HepG2 (cell line): ENCODE measurements at regions not wholly inside any gene's neighbourhood (a gene's known extent, or its start where the extent isn't known, plus 50 kb on each side); places are given as distances from the start of the nearest gene placed in this dataset.

Source experiments
- ATAC-seq: fragments of 200-7000 bp; cut with Tn5 transposase; 3 replicates; pipeline ENCODE4 v1.9.1; 2020; ENCODE audit warnings: mild to moderate bottlenecking, moderate library complexity
- BruUV-seq: library from RNA; stranded (reverse); fragments of 400-500 nt; replicated peaks from 2 replicates; lab custom pipeline; 2021; lab: Mats Ljungman, UMichigan
- CTCF ChIA-PET: fragments of 300-600 bp; formaldehyde crosslinking; extraction: SDS; loops from one replicate; lab custom pipeline; 2021; ENCODE audit warnings: low total read pairs, inconsistent platforms, low intra/inter-chr PET ratio; lab: Yijun Ruan, JAX
- POLR2A ChIA-PET: fragments of 350-600 bp; sonication (Branson Sonifier 250); formaldehyde crosslinking; loops from one replicate; lab custom pipeline; 2020; ENCODE audit warnings: antibody characterized with exemption, inconsistent platforms; lab: Yijun Ruan, JAX
- DNase-seq: peaks from one replicate; pipeline ENCODE4 v3.0.0-alpha.2; 2015; ENCODE audit warnings: low spot score
- FAIRE-seq: peaks from 3 replicates; lab custom pipeline; 2011; peaks lifted over from hg19 to GRCh38; lab: Jason Lieb, UNC
- H2AFZ ChIP-seq: one replicate; pipeline ENCODE4 v1.6.1; 2011; ENCODE audit warnings: low read length, inconsistent platforms
- H3K27ac ChIP-seq: fragments of 300-600 bp; 3 replicates; pipeline ENCODE4 v1.8.0; 2011; ENCODE audit warnings: mixed run types, mild to moderate bottlenecking, mixed read lengths, low read length, inconsistent platforms; ENCODE audit not compliant: insufficient read depth; ENCODE audit errors: extremely low read length
- H3K27me3 ChIP-seq, 2 experiments: fragments of 200-600 bp in 1 of 2; 2 replicates in 1 of 2; 3 replicates in 1 of 2; pipeline versions ENCODE4 v1.6.0 to v1.8.0; 2011; ENCODE audit warnings: low read length in 2 of 2, mild to moderate bottlenecking in 2 of 2, moderate library complexity in 2 of 2, inconsistent platforms in 1 of 2; ENCODE audit not compliant: insufficient read depth in 2 of 2, control insufficient read depth in 1 of 2
- H3K36me3 ChIP-seq, 2 experiments: fragments of 200-600 bp in 1 of 2; replicated peaks in 1 of 2; 2 replicates in 1 of 2; 3 replicates in 1 of 2; pipeline versions ENCODE4 v1.5.1 to v1.8.0; 2011; ENCODE audit warnings: low read length in 2 of 2, inconsistent platforms in 1 of 2; ENCODE audit not compliant: insufficient read depth in 2 of 2, control insufficient read depth in 1 of 2
- H3K4me1 ChIP-seq: 2 replicates; pipeline ENCODE4 v1.5.1; 2012; ENCODE audit warnings: low read length, inconsistent platforms; ENCODE audit not compliant: insufficient read depth
- H3K4me2 ChIP-seq: 2 replicates; pipeline ENCODE4 v1.6.0; 2011; ENCODE audit warnings: low read depth, low read length, inconsistent platforms
- H3K4me3 ChIP-seq, 3 experiments: fragments of 200-600 bp in 1 of 3; sonication (generic), shearing (Covaris generic) in 1 of 3; replicated peaks in 1 of 3; 2 replicates each; pipeline ENCODE4 v1.5.1; 2011 to 2016; ENCODE audit warnings: low read length in 3 of 3, inconsistent platforms in 2 of 3, low read depth in 2 of 3, mild to moderate bottlenecking in 2 of 3, control low read depth in 1 of 3, mixed read lengths in 1 of 3; ENCODE audit not compliant: insufficient read depth in 1 of 3
- H3K79me2 ChIP-seq: one replicate; pipeline ENCODE4 v1.6.1; 2011; ENCODE audit warnings: low read length, inconsistent platforms; ENCODE audit not compliant: insufficient read depth
- H3K9ac ChIP-seq: 2 replicates; pipeline ENCODE4 v1.6.0; 2011; ENCODE audit warnings: mild to moderate bottlenecking, low read depth, low read length, inconsistent platforms; ENCODE audit not compliant: insufficient read depth
- H3K9me3 ChIP-seq: 2 replicates; pipeline ENCODE4 v1.5.1; 2012; ENCODE audit warnings: mild to moderate bottlenecking, low read length
- H4K20me1 ChIP-seq: 2 replicates; pipeline ENCODE4 v1.6.0; 2011; ENCODE audit warnings: inconsistent platforms, mild to moderate bottlenecking, low read length, moderate library complexity; ENCODE audit not compliant: insufficient read depth
- CHCHD3 ChIP-seq: sonication (generic); formaldehyde crosslinking; IDR thresholded peaks from 2 replicates; pipeline ENCODE4 v1.8.0; 2022; ENCODE audit warnings: mild to moderate bottlenecking, missing genetic modification reagents, moderate library complexity
- HMG20B ChIP-seq: conservative IDR thresholded peaks from 2 replicates; pipeline ENCODE4 v1.6.1; 2016; ENCODE audit warnings: missing genetic modification reagents, missing compliant biosample characterization
- KAT7 ChIP-seq: IDR thresholded peaks from 2 replicates; pipeline ENCODE4 v1.6.1; 2018; ENCODE audit warnings: borderline replicate concordance, missing compliant biosample characterization
- KMT2B ChIP-seq: IDR thresholded peaks from 2 replicates; pipeline ENCODE4 v1.6.1; 2016; ENCODE audit warnings: missing genetic modification reagents, missing compliant biosample characterization
- MAFF ChIP-seq: IDR thresholded peaks from 2 replicates; pipeline ENCODE4 v1.6.1; 2011; ENCODE audit warnings: low read depth, low read length, improper control_type of control experiment
- MAFK ChIP-seq, 2 experiments: IDR thresholded peaks in 1 of 2; conservative IDR thresholded peaks in 1 of 2; 2 replicates each; pipeline ENCODE4 v1.6.1; 2011; ENCODE audit warnings: improper control_type of control experiment in 2 of 2, low read length in 2 of 2
- MBD4 ChIP-seq: IDR thresholded peaks from 2 replicates; pipeline ENCODE4 v1.6.1; 2012; ENCODE audit warnings: low read length, inconsistent platforms, borderline replicate concordance
- NFYB ChIP-seq: sonication (generic); formaldehyde crosslinking; IDR thresholded peaks from 2 replicates; pipeline ENCODE4 v1.4.0; 2020; ENCODE audit warnings: missing genetic modification reagents
- ZFP36 ChIP-seq: fragments of 150-350 bp; IDR thresholded peaks from 2 replicates; pipeline ENCODE4 v1.6.1; 2018; ENCODE audit warnings: borderline replicate concordance, low read length, low read depth; ENCODE audit not compliant: partially characterized antibody
- ZNF138 ChIP-seq: sonication (generic); formaldehyde crosslinking; IDR thresholded peaks from 2 replicates; pipeline ENCODE4 v1.5.0; 2020; ENCODE audit warnings: mild to moderate bottlenecking, low read depth, missing genetic modification reagents
- ZNF256 ChIP-seq: sonication (generic); formaldehyde crosslinking; conservative IDR thresholded peaks from 2 replicates; pipeline ENCODE4 v1.4.0; 2020; ENCODE audit warnings: missing genetic modification reagents
- ZNF350 ChIP-seq: sonication (generic); formaldehyde crosslinking; IDR thresholded peaks from 2 replicates; pipeline ENCODE4 v1.4.0; 2020; ENCODE audit warnings: mild to moderate bottlenecking, low read depth, missing genetic modification reagents, borderline replicate concordance
- ZNF570 ChIP-seq: sonication (generic); formaldehyde crosslinking; IDR thresholded peaks from 2 replicates; pipeline ENCODE4 v1.4.0; 2020; ENCODE audit warnings: mild to moderate bottlenecking, missing genetic modification reagents, borderline replicate concordance
- ZNF616 ChIP-seq: sonication (generic); formaldehyde crosslinking; IDR thresholded peaks from 2 replicates; pipeline ENCODE4 v1.5.0; 2020; ENCODE audit warnings: low read depth, mild to moderate bottlenecking, missing genetic modification reagents
- WGBS: methylation state at CpG from one replicate; pipeline ENCODE4 v1.1.6; 2017; ENCODE audit warnings: low lambda C conversion rate; 5-methylcytosine and 5-hydroxymethylcytosine counted together
- in situ Hi-C: cut with HindIII; loops from 2 replicates; pipeline ENCODE4 v1.10.0; 2017; ENCODE audit warnings: low pct_unique_long_range_greater_than_20kb; ENCODE audit not compliant: extremely low pct_ligation_motif_present
- intact Hi-C: fragments of 100-400 bp; cut with micrococcal nuclease; formaldehyde crosslinking; loops from one replicate; pipeline ENCODE4 v1.10.0; 2022; ENCODE audit not compliant: unreplicated experiment
- TF ChIP-seq, protein P1 (sequence below), 2 experiments: sonication (generic) in 1 of 2; formaldehyde crosslinking in 1 of 2; IDR thresholded peaks; 2 replicates each; pipeline versions ENCODE4 v1.6.1 to v1.9.0; 2014 to 2022; ENCODE audit warnings: antibody characterized with exemption in 1 of 2, borderline replicate concordance in 1 of 2, inconsistent platforms in 1 of 2, low read depth in 1 of 2, missing genetic modification reagents in 1 of 2

DNA sequence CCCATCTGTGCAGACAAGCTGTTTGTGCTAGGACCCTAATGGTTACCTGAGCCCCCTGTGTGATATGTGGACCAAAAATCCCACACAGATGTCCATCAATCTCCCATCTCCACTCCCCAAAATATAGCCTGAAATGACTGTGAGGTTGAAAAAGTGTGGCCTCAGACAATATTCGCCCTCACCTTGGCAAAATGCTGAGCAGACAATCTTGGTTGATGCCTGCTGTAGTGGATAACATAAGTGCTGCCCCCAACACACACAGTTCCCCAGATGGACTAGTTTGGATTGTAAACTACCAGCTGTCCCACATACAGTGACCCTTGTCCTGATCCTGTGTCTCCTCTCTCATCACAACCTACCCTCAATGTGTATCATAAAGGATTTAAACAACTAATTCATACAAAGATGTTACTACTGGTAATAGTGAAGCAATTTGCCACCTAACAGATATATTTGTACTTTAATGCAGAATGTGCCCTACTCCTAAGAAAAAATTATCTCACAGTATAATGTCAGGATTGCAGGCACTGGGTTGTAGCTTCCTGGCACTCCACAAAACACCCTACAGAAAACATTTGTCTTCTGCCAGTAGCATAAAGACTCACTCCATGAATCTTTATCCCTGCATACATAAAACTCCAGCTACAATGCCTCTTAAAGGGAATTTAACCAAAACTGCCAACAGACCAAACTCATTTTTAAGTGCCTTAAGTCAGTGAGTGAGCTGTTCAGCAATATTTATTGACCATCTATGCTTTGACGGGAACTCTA, 161.6 kb downstream of the FBXO15 start:
- in situ Hi-C loops (loop anchor here (25.0 kb wide), 1 partner anchor 1224 kb away; no protein-coding TSS in a partner anchor), intact Hi-C loops (no loop called here)
- no peak overlapping the region for H3K9ac ChIP-seq
- no peak for FAIRE-seq
- H4K20me1 ChIP-seq: no peaks in the 10 kb centered on the region
- no peak overlapping the region for H2AFZ ChIP-seq
- TF ChIP-seq KAT7: no peak
- TF ChIP-seq ZNF616 (CRISPR knock-in tag): no peak
- TF ChIP-seq MAFK (conservative IDR thresholded peaks at IDR 0.05 in 1 of 2, IDR thresholded peaks at IDR 0.05 in 1 of 2; ENCODE audit: low read length in 2 of 2): peak; percentile 52 to 80; a peak in 3 of 4 replicates
- TF ChIP-seq ZNF350 (CRISPR knock-in tag): no peak
- peak; percentile 61; the same call in 1 of the 2 replicates for TF ChIP-seq MAFF
- no peak for TF ChIP-seq KMT2B (CRISPR knock-in tag)
- no peak for TF ChIP-seq MBD4
- no peak for TF ChIP-seq ZNF256
- TF ChIP-seq, protein P1, sequence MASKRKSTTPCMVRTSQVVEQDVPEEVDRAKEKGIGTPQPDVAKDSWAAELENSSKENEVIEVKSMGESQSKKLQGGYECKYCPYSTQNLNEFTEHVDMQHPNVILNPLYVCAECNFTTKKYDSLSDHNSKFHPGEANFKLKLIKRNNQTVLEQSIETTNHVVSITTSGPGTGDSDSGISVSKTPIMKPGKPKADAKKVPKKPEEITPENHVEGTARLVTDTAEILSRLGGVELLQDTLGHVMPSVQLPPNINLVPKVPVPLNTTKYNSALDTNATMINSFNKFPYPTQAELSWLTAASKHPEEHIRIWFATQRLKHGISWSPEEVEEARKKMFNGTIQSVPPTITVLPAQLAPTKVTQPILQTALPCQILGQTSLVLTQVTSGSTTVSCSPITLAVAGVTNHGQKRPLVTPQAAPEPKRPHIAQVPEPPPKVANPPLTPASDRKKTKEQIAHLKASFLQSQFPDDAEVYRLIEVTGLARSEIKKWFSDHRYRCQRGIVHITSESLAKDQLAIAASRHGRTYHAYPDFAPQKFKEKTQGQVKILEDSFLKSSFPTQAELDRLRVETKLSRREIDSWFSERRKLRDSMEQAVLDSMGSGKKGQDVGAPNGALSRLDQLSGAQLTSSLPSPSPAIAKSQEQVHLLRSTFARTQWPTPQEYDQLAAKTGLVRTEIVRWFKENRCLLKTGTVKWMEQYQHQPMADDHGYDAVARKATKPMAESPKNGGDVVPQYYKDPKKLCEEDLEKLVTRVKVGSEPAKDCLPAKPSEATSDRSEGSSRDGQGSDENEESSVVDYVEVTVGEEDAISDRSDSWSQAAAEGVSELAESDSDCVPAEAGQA (IDR thresholded peaks at IDR 0.05; ENCODE audit: low read depth): no peak
- TF ChIP-seq, protein P1 (CRISPR knock-in tag; IDR thresholded peaks at IDR 0.05; ENCODE audit: borderline replicate concordance): no peak
- no peak for TF ChIP-seq ZNF138 (CRISPR knock-in tag)
- TF ChIP-seq CHCHD3: no peak
- TF ChIP-seq HMG20B: no peak
- TF ChIP-seq NFYB (CRISPR knock-in tag): no peak
- no peak for TF ChIP-seq ZFP36
- no peak for TF ChIP-seq ZNF570 (CRISPR knock-in tag)
- H3K36me3 ChIP-seq: no peaks in the 10 kb centered on the region
- no peak for ATAC-seq
- CTCF ChIA-PET: no interaction called here
- H3K9me3 ChIP-seq: no peaks in the 10 kb centered on the region
- no peak overlapping the region for H3K4me3 ChIP-seq
- 0% methylated on average over 2 of the region's 2 CpGs for WGBS
- BruUV-seq: no TSS peak
- no peak overlapping the region for H3K4me2 ChIP-seq
- H3K27ac ChIP-seq: no peak overlapping the region
- POLR2A ChIA-PET: no interaction called here
- H3K79me2 ChIP-seq: no peaks in the 10 kb centered on the region
- no peak for DNase-seq
- no peaks in the 10 kb centered on the region for H3K4me1 ChIP-seq
- peaks cover 0 to 10% of the 10 kb centered on the region in 2 experiments; a peak in 1 of 5 replicates for H3K27me3 ChIP-seq
